Coronary artery (tissue), 2 donors: ENCODE measurements at regions not wholly inside any gene's neighbourhood (a gene's known extent, or its start where the extent isn't known, plus 50 kb on each side); places are given as distances from the start of the nearest gene placed in this dataset.

Source experiments
- DNase-seq: peaks from one replicate; pipeline ENCODE4 v3.0.0-alpha.2; 2017; ENCODE audit warnings: low spot score
- H3K27ac ChIP-seq, 2 donors: fragments of 200-600 bp; sonication (generic); one replicate each; pipeline ENCODE4 v1.5.1; 2016 to 2019
- H3K4me3 ChIP-seq: fragments of 200-600 bp; sonication (generic); 2 replicates; pipeline ENCODE4 v1.5.1; 2016; ENCODE audit warnings: mild to moderate bottlenecking, moderate library complexity
- TF ChIP-seq, protein P1 (sequence below): fragments of 200-600 bp; sonication (generic); IDR thresholded peaks from one replicate; pipeline ENCODE4 v1.5.1; 2019; ENCODE audit warnings: antibody characterized with exemption

DNA sequence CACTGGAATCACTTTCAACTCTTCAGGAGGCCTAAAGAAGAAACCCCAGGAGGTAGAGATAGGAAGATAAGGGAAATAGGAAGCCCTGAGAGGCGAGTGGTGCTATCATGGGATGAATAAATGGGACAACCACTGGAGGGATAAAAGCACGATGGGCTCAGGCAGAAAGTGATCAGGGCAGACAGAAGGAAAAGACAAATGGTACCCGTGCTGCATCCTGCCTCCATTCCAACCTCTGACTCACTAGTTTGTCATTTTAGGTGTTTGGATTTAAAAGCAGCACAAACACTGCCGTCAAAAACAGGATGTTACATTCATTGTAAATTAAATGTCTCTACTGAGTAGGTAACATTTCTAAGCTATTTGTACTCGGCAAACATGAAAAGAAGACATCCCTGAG lies 314.3 kb upstream of the HTR2A start:
- TF ChIP-seq, protein P1, sequence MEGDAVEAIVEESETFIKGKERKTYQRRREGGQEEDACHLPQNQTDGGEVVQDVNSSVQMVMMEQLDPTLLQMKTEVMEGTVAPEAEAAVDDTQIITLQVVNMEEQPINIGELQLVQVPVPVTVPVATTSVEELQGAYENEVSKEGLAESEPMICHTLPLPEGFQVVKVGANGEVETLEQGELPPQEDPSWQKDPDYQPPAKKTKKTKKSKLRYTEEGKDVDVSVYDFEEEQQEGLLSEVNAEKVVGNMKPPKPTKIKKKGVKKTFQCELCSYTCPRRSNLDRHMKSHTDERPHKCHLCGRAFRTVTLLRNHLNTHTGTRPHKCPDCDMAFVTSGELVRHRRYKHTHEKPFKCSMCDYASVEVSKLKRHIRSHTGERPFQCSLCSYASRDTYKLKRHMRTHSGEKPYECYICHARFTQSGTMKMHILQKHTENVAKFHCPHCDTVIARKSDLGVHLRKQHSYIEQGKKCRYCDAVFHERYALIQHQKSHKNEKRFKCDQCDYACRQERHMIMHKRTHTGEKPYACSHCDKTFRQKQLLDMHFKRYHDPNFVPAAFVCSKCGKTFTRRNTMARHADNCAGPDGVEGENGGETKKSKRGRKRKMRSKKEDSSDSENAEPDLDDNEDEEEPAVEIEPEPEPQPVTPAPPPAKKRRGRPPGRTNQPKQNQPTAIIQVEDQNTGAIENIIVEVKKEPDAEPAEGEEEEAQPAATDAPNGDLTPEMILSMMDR = no peak
- no peak overlapping the region for H3K4me3 ChIP-seq
- no peak overlapping the region for H3K27ac ChIP-seq
- no peak for DNase-seq

DNA sequence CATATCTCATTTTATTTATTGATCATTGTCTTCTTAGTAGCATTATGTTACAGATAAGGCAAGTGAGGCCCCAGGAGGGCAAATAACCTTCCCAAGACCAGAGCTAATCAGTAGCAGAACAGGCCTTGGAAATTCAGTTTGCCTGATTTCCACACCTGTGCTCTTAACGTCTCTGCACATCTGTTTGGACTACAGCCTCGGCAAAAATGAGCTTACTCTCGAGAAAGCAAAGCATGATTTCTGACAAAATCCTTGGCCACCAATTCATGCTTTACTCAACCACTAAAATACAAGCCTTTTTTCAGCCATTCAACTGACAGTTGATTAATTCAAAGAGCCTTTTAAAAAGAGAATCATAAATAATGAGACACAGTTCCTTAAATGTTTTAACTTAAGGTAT lies 309.3 kb upstream of the HTR2A start:
- H3K4me3 ChIP-seq = no peak overlapping the region
- no peak overlapping the region for H3K27ac ChIP-seq
- DNase-seq = no peak
- TF ChIP-seq, protein P1 = no peak

DNA sequence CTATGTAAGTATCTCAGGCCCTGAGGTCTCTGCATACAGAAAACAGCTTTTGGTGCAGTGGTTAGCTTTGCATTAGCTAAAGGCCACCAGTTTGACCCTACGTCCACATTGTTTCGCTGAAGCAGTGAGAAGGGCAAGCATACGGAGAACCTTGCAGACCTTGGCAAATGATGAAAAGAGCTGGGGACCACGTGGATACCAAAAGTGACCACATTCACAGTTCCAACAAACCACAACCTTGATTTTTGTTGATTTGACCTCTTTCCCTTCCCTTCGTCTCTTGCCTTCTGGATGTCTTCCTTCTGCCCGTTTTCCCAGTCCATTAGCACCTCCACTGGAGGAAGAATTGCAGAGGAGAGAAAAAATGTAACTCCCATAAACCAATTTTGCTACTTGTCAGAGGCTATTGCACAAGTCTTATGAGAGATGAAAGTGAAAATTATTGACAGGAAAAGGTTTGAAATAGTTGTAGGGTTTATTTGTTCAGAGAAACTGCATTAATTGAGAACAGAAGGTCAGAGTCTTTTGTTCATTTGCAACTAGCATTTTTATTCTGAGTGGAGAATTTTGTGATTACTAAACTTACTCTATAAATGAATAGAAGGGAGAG lies 293.9 kb upstream of the HTR2A start:
- Histone ChIP-seq H3K4me3 (no peak overlapping the region), H3K27ac (no peak overlapping the region)
- no peak for DNase-seq
- TF ChIP-seq, protein P1 = no peak

DNA sequence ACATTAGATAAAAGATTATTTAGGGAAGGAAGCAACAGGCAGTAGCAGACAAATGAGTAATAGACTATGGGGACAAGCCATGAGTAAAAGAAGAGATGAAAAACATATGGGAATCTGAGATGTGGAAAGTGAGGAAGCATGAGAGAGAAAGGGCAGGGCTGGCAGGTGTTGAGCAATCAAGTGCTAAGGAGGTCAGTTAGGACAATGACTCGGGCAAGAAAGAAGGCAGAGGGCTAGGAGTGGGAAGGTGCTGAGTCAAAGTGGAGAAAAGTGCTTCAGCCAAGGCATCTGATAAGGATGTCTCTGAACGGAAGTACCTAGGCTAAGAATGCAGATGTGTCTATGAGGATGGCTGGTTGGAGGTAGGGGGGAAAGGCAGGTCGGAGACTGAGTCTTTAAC lies 291.9 kb upstream of the HTR2A start:
- TF ChIP-seq, protein P1 = no peak
- DNase-seq = no peak
- Histone ChIP-seq H3K27ac (no peak overlapping the region), H3K4me3 (no peak overlapping the region)

DNA sequence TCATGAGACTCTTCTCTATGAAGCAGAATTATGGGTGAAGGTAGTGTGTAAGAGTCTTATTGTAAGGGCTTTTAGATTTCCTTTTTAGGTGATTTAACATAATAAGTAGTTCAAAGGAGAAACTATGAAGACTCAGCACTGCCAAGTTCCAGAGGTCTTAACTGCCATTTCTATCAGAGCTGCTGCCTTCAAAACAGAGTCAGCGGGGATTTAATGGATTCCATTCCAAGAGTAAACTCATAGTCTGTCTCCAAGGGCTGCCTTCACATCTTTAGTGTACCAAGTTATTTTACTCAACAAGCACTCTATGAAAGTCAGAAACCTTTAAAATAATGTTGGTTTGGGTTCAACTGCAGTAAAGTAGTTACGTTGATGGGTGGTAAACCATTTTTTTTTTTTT lies 289.6 kb upstream of the HTR2A start:
- DNase-seq = no peak
- TF ChIP-seq, protein P1 = no peak
- no peak overlapping the region for H3K4me3 ChIP-seq
- no peak overlapping the region for H3K27ac ChIP-seq

DNA sequence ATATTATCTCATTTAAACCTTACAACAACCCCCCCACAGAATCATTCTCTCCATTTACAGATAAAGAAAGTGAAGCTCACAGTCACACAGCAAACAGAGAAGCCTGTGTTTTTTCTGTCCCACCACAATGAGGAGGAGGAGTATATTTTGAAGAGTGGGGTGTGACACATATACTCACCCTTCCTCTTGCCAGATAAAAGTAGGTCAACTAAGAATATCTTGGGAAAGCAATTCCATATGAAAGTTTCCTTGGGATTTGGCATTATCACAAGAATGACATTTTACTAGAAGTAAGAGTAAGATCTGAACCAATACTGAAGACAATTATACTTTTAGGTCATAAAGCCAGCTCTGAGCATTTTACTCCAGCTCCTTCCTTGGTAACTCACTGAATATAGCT lies 287.5 kb upstream of the HTR2A start:
- no peak overlapping the region for H3K4me3 ChIP-seq
- DNase-seq = no peak
- TF ChIP-seq, protein P1 = no peak
- H3K27ac ChIP-seq = no peak overlapping the region

DNA sequence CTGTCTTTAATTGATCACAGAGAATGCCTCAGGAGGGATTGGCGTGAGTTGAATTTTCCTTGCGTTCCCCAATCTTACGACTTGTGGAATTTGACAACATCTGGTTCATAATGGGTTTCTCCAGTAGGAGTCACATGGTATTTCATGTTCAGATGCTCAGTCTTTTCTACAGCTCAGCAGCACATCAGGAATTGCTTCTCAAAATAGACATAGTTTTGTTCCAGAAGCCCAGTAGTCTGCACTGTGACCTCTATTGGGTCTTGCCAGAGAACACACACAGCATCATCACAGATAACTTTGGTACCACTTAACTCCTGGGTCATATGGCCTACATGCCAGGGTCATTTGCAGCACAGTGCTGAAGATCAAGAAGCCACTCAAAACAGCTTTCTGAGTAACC lies 282.5 kb upstream of the HTR2A start:
- H3K27ac ChIP-seq = no peak overlapping the region
- TF ChIP-seq, protein P1 = no peak
- no peak for DNase-seq
- H3K4me3 ChIP-seq = no peak overlapping the region
